OCI-LY1 (cell line): ENCODE measurements at regions not wholly inside any gene's neighbourhood (a gene's known extent, or its start where the extent isn't known, plus 50 kb on each side); places are given as distances from the start of the nearest gene placed in this dataset.

Source experiments
- H2AFZ ChIP-seq: fragments of 200-600 bp; sonication (generic), shearing (Covaris generic); 2 replicates; pipeline ENCODE4 v1.6.0; 2014; ENCODE audit warnings: antibody characterized with exemption, mild to moderate bottlenecking, low read length
- H3F3A ChIP-seq: fragments of 200-600 bp; sonication (generic), shearing (Covaris generic); 2 replicates; pipeline ENCODE4 v1.6.0; 2014; ENCODE audit warnings: mild to moderate bottlenecking, antibody characterized with exemption, low read length, moderate library complexity; ENCODE audit not compliant: insufficient read depth
- H3K27ac ChIP-seq: fragments of 200-600 bp; sonication (generic); 2 replicates; pipeline ENCODE4 v1.5.1; 2014; ENCODE audit warnings: low read length, mixed run types, mild to moderate bottlenecking, low read depth; ENCODE audit not compliant: poor library complexity, severe bottlenecking
- H3K27me3 ChIP-seq: fragments of 200-600 bp; sonication (generic); 2 replicates; pipeline ENCODE4 v1.6.0; 2014; ENCODE audit warnings: antibody characterized with exemption, mild to moderate bottlenecking, low read length, moderate library complexity; ENCODE audit not compliant: insufficient read depth
- H3K36me3 ChIP-seq: fragments of 200-600 bp; sonication (generic); 2 replicates; pipeline ENCODE4 v1.6.1; 2014; ENCODE audit warnings: mild to moderate bottlenecking, antibody characterized with exemption, low read length, moderate library complexity, mixed read lengths; ENCODE audit not compliant: insufficient read depth
- H3K4me1 ChIP-seq: fragments of 200-600 bp; sonication (generic); 2 replicates; pipeline ENCODE4 v1.5.1; 2014; ENCODE audit warnings: mild to moderate bottlenecking, low read length, moderate library complexity; ENCODE audit not compliant: insufficient read depth, severe bottlenecking
- H3K4me2 ChIP-seq: fragments of 200-600 bp; sonication (generic), shearing (Covaris generic); 2 replicates; pipeline ENCODE4 v1.6.1; 2014; ENCODE audit warnings: low read length
- H3K4me3 ChIP-seq: fragments of 200-600 bp; sonication (generic); 2 replicates; pipeline ENCODE4 v1.5.1; 2014; ENCODE audit warnings: low read length, low read depth, mild to moderate bottlenecking, mixed read lengths; ENCODE audit not compliant: poor library complexity, severe bottlenecking
- H3K79me2 ChIP-seq: fragments of 200-600 bp; shearing (Covaris generic); 2 replicates; pipeline ENCODE4 v1.6.1; 2016; ENCODE audit warnings: mixed run types, low read length, mixed read lengths; ENCODE audit not compliant: insufficient read depth
- H3K9ac ChIP-seq: fragments of 200-600 bp; sonication (generic), shearing (Covaris generic); 2 replicates; pipeline ENCODE4 v1.6.1; 2014; ENCODE audit warnings: mild to moderate bottlenecking, low read length, mixed read lengths
- H3K9me2 ChIP-seq: fragments of 200-600 bp; sonication (generic), shearing (Covaris generic); 2 replicates; pipeline ENCODE4 v1.6.1; 2014; ENCODE audit warnings: low read depth, mild to moderate bottlenecking, low read length, mixed read lengths
- H3K9me3 ChIP-seq: fragments of 200-600 bp; shearing (Covaris generic); 2 replicates; pipeline ENCODE4 v1.6.1; 2014; ENCODE audit warnings: low read length, mixed read lengths
- H4K20me1 ChIP-seq: fragments of 200-600 bp; sonication (generic), shearing (Covaris generic); 2 replicates; pipeline ENCODE4 v1.6.0; 2016; ENCODE audit warnings: mild to moderate bottlenecking, low read length; ENCODE audit not compliant: insufficient read depth
- EZH2 ChIP-seq: fragments of 200-600 bp; sonication (generic), shearing (Covaris generic); IDR thresholded peaks from 2 replicates; pipeline ENCODE4 v1.8.0; 2017; ENCODE audit warnings: borderline replicate concordance, mixed run types, mild to moderate bottlenecking, antibody characterized with exemption, low read length, moderate library complexity, mixed read lengths
- TF ChIP-seq, protein P1 (sequence below): fragments of 200-600 bp; sonication (generic), shearing (Covaris generic); IDR thresholded peaks from 2 replicates; pipeline ENCODE4 v1.5.1; 2017; ENCODE audit warnings: mild to moderate bottlenecking, antibody characterized with exemption, low read length, moderate library complexity, mixed read lengths

- H3K27me3 ChIP-seq = no peaks in the 10 kb centered on the region
- no peaks in the 10 kb centered on the region for H3K79me2 ChIP-seq
- no peak overlapping the region for H3K4me3 ChIP-seq
- no peak for TF ChIP-seq EZH2
- TF ChIP-seq, protein P1, sequence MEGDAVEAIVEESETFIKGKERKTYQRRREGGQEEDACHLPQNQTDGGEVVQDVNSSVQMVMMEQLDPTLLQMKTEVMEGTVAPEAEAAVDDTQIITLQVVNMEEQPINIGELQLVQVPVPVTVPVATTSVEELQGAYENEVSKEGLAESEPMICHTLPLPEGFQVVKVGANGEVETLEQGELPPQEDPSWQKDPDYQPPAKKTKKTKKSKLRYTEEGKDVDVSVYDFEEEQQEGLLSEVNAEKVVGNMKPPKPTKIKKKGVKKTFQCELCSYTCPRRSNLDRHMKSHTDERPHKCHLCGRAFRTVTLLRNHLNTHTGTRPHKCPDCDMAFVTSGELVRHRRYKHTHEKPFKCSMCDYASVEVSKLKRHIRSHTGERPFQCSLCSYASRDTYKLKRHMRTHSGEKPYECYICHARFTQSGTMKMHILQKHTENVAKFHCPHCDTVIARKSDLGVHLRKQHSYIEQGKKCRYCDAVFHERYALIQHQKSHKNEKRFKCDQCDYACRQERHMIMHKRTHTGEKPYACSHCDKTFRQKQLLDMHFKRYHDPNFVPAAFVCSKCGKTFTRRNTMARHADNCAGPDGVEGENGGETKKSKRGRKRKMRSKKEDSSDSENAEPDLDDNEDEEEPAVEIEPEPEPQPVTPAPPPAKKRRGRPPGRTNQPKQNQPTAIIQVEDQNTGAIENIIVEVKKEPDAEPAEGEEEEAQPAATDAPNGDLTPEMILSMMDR = no peak
- no peaks in the 10 kb centered on the region for H3K36me3 ChIP-seq
- no peaks in the 10 kb centered on the region for H4K20me1 ChIP-seq
- H3K9me3 ChIP-seq = no peaks in the 10 kb centered on the region
- no peaks in the 10 kb centered on the region for H3F3A ChIP-seq
- no peak overlapping the region for H3K27ac ChIP-seq
- H3K9ac ChIP-seq = no peak overlapping the region
- no peaks in the 10 kb centered on the region for H3K4me1 ChIP-seq
- no peak overlapping the region for H2AFZ ChIP-seq
- H3K9me2 ChIP-seq = no peaks in the 10 kb centered on the region
- H3K4me2 ChIP-seq = no peak overlapping the region
Measured at GRCh38 chr2:188819792-188820191, 154.4 kb upstream of the COL3A1 start.

DNA sequence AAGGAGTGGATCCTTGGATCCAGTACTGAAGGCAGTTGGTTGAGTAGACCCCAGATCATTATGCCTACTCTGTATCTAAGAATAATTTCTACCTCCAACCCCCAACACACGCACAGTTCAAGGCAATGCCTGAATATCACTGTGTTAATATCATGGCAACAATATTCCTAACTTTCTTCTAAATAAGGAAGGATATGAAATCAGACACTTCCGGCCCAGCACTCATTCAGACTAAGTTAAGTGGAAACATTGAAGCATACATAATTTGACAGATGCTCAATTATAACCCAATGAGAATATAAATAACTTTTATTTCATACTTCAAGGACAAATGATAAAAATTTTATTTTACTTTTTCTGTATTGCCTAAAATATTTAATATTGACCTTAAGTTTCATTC is 153.6 kb upstream of the COL3A1 start:
- Histone ChIP-seq H3K36me3 (no peaks in the 10 kb centered on the region), H3K4me2 (no peak overlapping the region), H3F3A (no peaks in the 10 kb centered on the region), H3K27ac (no peak overlapping the region), H3K27me3 (no peaks in the 10 kb centered on the region), H3K79me2 (no peaks in the 10 kb centered on the region), H2AFZ (no peak overlapping the region), H3K9me3 (no peaks in the 10 kb centered on the region), H3K4me1 (no peaks in the 10 kb centered on the region), H3K4me3 (no peak overlapping the region), H3K9ac (no peak overlapping the region), H4K20me1 (no peaks in the 10 kb centered on the region), H3K9me2 (no peaks in the 10 kb centered on the region)
- TF ChIP-seq EZH2 = no peak
- TF ChIP-seq, protein P1 = no peak

GRCh38 chr2:188824125-188824524 is 150.0 kb upstream of the COL3A1 start:
- Histone ChIP-seq H3F3A (no peaks in the 10 kb centered on the region), H3K9me3 (no peaks in the 10 kb centered on the region), H3K27ac (no peak overlapping the region), H3K79me2 (no peaks in the 10 kb centered on the region), H2AFZ (no peak overlapping the region), H3K9me2 (no peaks in the 10 kb centered on the region), H4K20me1 (no peaks in the 10 kb centered on the region), H3K9ac (no peak overlapping the region), H3K4me2 (no peak overlapping the region), H3K36me3 (no peaks in the 10 kb centered on the region), H3K27me3 (no peaks in the 10 kb centered on the region), H3K4me3 (no peak overlapping the region), H3K4me1 (no peaks in the 10 kb centered on the region)
- TF ChIP-seq EZH2 = no peak
- TF ChIP-seq, protein P1 = no peak
